Medulla oblongata (tissue), 1 donor: ENCODE measurements at regions not wholly inside any gene's neighbourhood (a gene's known extent, or its start where the extent isn't known, plus 50 kb on each side); places are given as distances from the start of the nearest gene placed in this dataset.

ENCODE experiments used
- DNase-seq: peaks from one replicate; pipeline ENCODE4 v3.0.0-alpha.2; 2015; ENCODE audit errors: extremely low spot score

DNA sequence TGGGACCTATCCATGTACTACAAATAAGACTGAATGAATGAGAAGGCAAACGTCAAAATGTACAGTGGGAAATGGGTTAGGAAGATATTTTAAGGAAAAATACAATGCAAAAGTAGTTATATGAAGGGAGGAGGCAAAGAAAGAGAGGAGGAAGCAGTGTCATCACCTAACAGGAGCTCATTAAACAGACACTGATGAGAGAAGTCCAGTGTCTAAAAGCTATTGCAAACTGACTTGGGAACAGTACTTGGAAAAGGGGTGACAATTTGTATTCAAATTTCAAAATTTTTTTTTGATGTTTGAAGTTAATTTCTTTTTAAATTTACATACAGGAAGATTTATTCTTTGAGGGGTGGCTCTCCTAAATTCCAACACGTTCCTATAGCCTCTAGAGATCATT, 143.5 kb upstream of the NOX3 start:
- no peak for DNase-seq

DNA sequence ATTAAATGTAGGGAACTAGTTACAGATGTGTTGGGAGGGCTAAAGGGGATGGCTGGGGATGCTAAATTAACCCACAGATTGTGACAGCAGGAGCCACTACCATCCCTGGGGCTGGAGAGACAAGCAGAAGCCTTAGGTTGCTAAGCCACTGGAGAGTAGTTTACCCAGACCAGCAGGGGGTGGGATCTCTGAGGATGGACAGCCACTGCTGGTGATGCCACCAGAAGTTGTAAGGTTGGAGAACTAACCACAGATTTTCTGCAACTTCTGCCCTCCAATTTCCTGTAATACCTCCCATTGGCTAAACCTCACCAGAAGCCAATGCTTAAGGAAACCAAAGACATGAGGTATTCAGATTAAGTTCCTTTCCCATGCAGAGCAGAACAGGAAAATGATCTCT, 139.6 kb upstream of the NOX3 start:
- DNase-seq: no peak

DNA sequence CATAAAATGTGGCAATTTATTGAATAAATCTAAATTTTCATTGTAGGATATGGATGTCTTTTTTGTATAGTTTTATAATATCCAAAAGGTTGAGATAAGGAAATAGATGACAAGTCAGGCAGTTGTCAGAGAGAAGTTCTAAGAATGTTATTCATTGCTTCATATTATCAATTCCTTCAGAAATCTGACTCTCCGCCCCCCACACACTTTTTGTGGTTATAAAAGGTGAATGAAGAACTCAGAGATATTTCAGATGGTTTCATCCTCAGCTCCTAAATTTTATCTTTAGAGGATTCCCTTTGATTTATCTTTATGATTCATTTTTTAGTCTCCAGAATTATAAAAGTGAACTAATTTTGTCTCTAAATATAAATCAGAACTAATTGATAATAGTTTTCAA, 136.1 kb upstream of the NOX3 start:
- DNase-seq: no peak

DNA sequence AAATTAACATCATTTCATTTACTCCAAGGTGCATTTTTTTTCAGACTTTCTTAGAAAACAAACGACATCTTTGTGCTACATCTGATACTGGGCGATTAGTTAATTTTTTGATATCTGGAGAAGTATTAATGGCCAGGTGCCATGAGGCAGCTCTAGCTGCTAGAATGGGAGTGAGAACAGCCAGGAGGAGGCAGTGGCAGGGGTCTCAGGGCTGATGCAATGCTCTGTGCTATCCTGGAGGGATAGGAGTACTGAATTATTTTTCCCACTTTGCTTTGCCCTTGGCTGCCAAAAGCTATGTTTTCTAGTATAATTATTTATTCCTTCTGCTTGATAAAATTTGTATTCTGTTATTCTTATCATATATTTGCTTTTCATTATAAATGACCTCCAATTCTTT, 133.6 kb upstream of the NOX3 start:
- no peak for DNase-seq

DNA sequence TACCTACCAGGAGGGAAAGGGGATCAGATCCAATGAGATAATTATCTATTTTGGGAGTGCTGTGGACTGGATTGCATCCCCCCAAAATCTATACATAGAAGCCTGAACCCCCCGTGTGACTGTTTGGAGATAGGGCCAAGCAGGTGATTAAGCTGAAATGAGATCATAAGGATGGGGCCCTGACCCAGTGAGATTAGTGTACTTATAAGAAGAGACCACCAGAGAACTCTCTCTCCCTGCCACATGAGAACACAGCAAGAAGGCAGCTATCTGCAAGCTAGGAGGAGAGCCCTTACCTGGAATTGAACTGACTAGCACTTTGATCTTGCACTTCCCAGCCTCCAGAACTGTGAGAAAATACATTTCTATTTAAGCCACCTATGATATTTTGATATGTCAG, 132.2 kb upstream of the NOX3 start:
- DNase-seq: no peak

DNA sequence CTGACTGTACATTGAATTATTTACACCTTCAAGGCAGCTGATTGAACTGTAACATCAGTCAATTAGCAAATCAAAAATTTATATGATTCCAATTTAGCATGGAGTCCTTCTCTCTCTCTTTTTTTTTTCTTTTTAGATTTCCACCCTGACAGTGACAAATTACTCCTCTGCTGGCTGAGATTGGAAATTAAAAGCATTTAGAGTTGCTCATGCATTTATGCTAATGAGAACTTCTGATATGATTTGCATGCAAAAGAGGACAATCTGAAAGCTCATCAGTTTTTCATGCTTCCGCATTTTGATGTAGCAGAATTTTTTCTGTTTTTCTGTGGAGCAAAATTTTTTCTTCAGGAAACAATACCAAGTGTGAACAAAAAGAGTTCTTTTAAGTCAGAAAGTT, 130.5 kb upstream of the NOX3 start:
- no peak for DNase-seq

DNA sequence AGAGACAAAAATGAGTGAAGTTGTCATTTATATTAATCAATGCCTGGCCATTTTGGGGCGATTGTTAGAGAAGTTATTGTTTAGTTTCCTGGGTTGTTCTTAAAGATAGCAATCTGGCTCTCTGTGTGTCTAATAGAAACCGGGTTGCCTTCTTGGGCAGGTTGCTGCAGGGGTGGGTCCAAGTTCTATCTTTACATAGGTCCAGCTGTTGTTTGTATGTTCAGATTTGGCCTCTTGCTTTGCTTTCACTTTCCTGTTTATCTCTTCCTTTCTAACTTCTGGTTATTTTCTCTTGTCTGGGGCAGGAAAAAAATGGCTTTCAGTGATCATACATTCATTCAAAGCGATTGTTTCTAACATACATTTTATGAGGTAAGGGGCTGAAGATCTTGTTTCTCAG, 128.4 kb upstream of the NOX3 start:
- DNase-seq: no peak

DNA sequence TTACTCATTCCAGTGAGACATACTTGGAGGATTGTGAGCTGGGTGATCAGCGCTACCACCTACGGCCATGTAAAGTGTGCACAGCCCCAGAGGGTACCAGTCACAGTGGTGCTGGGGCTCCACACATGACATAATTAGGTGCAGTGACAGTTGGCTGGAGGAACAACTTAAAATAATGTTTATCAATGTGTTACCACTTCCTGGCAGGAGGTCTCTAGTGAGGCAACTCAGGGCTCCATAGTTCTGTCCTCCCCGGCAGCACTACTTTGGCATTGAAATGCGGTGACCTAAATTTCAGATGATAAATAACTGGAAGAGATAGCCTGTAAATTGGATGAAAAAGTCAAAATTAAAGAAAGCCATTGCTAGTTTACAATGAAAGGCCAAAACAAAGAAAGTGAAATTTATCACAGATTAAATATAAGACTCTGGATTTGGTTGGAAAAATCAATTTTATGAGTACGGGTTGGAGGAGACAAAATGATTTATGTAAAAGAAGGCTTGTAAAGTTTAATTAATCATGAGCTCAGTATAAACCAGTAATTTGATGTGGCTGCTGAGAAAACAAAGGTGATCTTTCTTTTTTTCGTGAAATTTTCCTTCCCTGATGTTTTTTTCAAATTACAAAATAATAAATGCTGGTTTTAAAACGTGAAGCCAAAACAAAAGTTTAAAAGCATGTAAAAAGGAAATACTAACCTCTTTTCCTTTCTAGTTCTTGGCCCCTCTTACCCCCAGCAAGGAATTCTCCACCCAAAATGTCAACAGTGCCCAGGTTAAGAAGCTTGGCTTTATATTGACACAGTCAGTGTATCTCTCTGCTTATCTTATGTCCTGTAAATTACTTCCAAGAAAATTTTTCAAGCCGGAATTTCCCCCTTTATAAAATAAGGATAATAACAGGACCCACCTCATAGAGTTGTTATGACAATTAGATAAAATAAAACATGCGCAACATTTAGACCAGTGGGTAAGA, 126.7 kb upstream of the NOX3 start:
- no peak for DNase-seq

DNA sequence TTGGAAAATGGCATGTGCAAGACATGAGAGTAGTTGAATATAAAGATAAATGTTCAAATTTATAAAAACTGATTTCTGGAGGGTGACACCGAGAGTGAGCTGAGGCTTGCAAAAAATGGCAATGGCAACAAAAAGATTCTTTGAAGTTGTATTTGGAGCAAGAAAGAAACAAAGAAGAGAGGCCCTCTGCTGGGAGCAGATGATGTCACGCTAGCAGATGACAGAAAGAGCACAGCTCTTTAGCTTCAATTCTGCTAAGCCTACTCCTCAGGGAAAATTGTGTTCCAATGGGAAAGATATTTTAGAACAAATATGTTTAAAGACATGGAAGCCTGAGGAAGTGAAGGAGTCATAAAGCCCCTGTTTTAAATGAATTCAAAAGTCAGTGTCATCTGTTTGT, 125.3 kb upstream of the NOX3 start:
- no peak for DNase-seq

DNA sequence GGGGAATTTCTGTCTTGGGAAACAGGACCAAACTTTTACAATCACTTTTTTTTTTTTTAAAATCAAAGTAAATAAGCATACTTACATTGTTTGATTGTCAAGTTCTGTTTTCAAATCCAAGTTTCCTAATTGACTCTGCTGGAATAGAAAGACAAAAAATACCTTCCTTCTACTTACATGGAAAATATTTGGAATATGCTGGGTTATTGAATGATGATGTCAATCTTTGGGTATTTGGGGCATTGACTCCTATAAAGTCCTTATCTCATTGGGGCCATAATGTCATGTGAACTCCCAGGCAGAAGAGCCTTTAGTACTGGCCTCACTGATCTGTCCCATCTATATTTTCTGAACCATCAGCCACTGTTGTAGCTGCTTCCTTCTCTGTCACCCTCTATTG, 122.6 kb upstream of the NOX3 start:
- no peak for DNase-seq

DNA sequence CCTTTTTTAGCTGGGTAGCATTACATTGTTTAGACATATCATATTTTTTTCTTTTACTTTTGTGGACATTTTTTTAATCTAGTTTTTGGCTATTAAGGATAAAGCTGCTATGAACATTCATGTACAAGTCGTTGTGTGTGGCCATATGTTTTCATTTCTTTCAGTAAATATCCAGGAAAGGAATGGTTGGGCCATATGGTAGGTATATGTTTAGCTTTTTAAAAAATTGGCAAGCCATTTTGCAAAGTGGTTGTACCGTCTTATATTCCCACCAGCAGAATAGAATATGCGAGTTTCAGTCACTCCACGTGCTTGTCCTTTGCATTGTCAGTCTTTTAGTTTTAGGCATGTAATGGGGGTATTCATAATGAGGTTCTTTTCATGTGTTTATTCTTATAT, 106.3 kb upstream of the NOX3 start:
- DNase-seq: no peak

DNA sequence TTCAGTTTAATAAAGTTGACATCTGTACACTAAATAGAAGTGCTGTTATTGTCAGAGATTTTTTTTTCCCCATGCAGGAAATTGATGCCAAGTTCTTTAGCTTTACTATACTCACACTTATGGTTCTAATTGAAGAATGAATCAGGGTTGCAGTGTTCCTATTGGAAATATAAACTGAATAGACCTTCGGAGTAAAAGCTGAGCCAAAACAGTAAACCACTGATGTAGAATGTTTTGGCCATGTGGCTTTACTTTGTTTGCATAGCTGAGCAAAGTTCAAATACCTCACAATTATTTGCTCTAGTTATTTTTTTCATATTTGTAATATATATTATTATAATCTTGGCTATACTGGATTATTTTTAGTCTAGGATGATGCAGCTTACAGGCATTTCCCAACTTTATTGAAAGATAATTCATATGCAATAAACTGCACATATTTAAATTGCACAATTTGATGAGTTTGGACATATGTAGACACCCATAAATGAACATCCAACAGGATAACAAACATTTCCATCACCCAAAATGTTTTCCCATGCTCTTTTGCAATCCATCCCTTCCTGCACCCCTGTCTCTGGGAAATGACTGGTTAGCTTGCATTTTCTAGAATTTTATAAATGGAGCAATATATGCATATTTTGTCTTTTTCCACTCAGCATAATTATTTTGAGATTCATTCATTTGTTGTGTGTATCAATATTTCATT, 105.8 kb upstream of the NOX3 start:
- no peak for DNase-seq

DNA sequence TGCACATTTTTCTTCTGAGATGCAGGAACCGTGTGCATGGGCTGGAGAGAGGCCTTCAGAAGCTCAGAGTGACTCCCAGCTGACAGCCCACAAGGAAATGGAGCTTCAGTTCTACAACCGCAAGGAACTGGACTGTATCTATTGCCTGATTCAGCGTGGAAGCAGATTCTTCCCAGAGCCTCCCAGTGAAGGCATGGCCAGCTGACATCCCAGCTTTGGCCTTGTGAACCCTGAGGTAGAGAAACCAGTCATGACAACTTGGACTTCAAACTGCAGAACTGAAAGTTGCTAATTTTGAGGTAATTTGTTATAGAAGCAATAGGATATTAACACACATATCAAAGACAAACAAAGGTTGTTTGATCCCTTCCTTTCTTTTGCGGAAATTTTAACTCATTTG, 94.3 kb upstream of the NOX3 start:
- no peak for DNase-seq

DNA sequence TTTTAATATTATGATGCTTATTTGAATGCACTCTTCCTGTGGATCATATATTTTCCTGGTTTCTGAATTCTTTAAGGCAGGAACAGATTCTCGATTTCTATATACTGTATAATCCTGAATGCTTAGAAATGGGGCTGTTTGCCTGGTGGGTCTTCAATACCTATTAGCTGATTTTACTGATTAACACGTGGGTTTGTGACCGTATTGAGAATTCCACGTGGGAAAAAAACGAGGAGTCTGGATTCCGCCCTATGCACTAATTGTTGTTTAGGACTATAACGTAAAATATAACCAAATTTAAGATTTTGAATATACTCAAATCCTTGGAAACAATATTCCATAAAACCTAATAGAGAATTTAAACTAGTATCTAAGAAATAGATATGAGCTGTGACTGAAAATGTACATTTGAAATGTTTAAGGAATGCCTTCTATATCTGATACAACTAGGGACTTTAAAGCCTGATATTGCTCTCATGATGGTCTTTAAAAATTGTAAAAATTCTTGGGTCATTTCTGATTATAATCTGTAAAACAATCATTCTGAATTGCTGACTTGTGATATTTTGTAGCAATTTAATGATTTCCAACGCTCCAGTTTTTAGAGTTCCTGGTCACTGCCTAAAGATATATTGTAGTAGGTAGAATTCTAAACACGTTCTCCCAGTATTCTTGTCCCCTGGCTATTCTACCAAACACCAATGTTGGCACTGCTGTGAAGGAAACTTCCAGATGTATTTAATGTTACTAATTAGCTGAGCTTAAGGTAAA, 93.6 kb upstream of the NOX3 start:
- DNase-seq: no peak

DNA sequence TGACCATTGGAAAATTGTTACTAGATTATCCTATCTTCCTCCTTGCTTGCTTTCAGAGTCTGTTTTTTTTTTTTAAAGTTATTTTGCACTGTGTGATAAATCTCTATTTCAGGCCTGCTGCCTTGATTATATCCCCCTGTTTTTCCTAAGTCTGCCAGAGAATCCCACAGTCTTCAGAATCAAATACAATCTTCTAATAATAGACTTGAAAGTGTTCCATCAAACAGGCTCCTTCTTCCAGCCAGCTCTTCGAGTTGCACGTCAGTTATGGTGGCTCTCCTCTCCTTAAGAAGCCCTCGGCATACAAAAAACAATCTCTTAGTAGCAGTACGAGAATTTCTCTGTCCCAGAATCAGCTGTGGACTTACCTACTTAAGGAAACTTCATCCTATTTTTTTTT, 92.9 kb upstream of the NOX3 start:
- DNase-seq: no peak

DNA sequence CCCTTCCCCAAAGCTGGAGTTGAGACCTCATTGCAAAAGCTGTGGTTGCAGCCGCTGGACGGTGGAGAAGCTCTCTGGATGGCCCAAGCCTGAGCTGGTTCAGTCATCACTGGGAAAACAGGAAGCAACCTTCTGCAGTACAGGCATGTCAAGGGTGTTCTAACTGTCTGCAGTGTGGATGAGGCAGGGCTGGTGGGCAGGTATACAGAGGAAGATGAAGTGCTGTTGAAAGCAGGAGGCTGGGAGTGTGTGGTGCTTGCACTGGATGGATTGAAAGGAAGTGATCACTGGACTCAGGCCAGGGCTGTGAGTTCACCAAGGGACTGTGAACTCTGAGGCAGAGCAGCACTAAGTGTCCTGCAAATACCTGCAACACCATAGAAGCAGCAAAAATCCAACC, 89.0 kb upstream of the NOX3 start:
- DNase-seq: no peak

DNA sequence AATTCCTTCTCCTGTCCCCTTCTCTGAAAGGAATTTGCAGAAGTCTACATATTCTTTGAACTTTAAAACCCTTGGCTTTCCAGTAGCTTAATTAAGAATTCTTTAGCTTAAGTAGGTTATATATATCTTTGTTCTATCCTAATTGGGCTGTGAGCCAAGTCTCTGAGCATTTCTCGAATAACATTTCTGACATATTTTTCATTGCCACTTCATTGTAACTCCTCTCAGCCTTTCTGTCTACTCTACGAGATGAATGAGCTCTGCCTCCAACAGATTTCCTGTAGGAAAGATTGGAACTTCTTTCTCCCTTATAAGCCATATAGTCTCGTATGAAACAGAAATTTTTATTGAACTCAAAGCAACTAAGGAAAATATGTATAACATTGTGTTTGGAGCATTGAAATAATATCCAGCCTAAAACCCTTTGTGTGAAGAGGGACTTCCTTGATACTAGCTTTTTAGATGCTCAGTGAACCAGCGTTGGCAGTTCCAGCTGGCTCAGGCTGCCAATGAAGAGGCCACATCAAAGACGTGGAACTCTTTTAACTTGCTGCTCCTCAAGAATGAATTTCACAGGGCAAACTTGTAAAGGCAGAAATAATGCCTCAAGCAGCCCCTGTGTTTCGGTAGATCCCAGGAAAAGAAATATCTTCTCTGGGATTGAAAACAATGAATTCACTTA, 87.7 kb upstream of the NOX3 start:
- no peak for DNase-seq

DNA sequence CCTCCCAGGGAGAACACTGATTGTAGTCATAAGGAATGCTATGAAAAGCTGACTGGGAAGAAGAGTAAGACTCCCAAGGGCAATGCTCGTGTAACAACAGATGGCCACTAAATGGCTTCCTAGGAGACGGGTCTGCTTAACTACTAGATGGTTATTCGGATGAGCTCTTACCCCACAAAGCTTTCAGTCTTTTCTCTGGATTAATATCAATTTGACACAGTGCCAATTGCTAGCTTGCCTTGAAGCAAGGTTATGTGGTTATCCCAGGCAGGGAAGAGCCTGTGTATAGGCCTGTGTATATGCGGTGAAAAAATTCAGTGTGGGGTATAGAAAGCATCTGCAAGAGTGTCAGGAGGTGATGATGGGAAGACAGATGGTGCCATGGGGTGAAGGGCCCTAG, 86.4 kb upstream of the NOX3 start:
- DNase-seq: no peak

DNA sequence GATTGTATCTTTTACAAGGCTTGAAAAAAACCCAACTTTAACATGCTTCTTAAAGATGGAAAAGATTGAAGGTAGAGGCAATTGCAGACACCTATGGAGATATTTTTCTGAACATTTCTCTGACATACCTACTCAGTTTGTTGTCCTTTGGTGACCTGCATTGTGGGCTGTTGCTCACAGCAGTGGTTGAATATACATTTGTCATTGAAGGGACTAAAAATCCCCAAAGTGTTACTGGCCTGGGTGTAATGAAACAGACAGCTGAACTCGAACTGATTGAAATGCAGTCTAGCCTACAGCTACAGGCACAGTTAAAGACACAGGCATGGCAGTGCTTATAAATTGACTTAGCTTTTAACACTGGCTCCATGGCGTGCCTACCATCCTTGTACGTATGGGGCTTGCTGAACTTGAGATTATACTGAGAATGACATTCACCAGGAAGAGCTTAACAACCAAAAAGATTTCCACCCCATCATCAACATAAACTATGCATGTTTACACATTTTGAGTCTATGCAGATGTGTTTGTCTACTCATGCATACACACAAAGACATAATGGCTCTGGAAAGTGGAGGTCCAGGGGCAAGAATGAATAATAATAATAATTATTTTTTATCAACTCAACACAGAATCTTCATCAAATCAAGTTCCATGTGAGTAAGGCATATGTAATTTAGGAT, 83.2 kb upstream of the NOX3 start:
- no peak for DNase-seq

DNA sequence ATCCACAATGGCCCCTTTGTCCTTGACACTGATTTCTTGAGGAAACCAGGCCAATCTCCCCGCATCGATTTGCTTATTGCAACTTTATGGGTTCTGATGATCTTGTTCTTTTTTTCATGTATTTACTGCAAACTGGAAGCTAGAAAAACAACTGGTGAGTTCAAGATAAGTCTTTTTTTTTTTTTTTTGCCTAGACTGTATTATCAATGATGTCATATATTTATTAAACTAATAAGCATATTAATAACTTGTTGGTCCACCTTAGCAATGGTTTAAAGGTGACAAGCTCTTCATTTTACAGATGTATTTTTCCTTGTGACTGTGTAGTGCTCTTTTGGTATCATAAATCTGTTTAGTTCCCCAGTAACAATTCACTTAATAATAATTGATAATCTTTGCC, 79.0 kb upstream of the NOX3 start:
- no peak for DNase-seq

DNA sequence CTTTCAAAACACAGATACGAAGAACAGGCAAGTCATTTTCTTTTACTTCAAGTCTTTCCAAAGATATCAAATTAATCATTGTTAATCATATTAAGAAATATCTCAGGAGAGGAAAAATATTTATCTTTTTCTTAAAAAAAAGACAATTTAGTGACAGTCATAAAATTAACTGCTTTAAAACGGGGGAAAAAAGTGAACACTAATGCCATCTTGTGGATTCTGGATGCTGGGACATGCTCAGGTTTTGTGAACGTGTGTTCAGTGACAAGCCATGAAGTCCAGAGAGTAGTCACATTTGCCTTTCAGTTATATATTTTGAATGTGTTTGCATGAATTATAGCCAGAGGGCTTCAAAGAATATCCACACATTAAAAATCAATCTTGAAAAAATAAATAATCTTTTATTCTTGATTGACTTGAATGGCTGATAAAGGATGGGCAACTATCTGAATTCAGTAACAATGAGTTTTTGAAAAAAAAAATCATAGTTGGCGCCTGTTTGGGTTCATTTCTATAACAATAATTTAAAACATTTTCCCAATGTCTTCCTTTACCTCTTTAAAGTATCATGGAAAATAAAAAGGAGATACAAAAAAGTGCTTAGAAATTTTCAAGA, 74.7 kb upstream of the NOX3 start:
- peak; percentile 48 for DNase-seq
